ENCODE measurements at regions not wholly inside any gene's neighbourhood (a gene's known extent, or its start where the extent isn't known, plus 50 kb on each side); places are given as distances from the start of the nearest gene placed in this dataset.
A peak's percentile ranks its signal among the peaks of the same experiment; 100 is the strongest.

DNA sequence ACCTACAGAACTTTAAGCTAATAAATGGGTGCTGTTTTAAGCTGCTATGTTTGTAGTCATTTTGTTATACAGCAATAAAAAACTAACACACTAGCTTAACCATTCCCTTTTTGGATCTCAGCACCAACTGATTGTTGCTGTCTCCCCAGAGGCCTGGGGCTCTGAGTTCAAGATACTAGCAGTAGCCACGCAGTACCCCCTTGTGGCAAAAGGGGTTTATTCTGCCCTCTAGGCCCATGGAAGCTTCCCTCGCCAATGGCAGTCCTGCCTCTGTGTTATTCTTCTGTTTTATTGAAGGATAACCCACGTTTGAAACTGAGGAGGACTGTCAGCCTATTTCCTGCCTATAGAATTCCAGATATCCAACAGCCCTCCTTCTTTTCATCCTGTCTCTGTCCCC, 455.3 kb upstream of the ATP2B1 start:
- Histone ChIP-seq H3K4me3 (ENCODE audit: low read length) (no peak overlapping the region), H3F3A (ENCODE audit: control insufficient read depth, insufficient read depth) (no peaks in the 10 kb centered on the region), H3K27me3 (ENCODE audit: control insufficient read depth, low read length) (no peaks in the 10 kb centered on the region), H3K4me1 (ENCODE audit: control insufficient read depth, low read length) (no peaks in the 10 kb centered on the region), H3K4me2 (ENCODE audit: low read length) (no peak overlapping the region), H3K9me2 (replicated peaks; ENCODE audit: control insufficient read depth, low read length) (no peaks in the 10 kb centered on the region), H3K36me3 (ENCODE audit: control insufficient read depth, low read length) (no peaks in the 10 kb centered on the region), H3K27ac (ENCODE audit: low read depth, low read length) (no peak overlapping the region), H4K20me1 (ENCODE audit: control insufficient read depth, insufficient read depth, low read depth, low read length) (no peaks in the 10 kb centered on the region), H3K9me3 (ENCODE audit: control insufficient read depth, insufficient read depth, low read length) (no peaks in the 10 kb centered on the region; the same call in 1 of the 2 replicates), H3K79me2 (ENCODE audit: control insufficient read depth, low read length) (no peaks in the 10 kb centered on the region)
- TF ChIP-seq, protein P1, sequence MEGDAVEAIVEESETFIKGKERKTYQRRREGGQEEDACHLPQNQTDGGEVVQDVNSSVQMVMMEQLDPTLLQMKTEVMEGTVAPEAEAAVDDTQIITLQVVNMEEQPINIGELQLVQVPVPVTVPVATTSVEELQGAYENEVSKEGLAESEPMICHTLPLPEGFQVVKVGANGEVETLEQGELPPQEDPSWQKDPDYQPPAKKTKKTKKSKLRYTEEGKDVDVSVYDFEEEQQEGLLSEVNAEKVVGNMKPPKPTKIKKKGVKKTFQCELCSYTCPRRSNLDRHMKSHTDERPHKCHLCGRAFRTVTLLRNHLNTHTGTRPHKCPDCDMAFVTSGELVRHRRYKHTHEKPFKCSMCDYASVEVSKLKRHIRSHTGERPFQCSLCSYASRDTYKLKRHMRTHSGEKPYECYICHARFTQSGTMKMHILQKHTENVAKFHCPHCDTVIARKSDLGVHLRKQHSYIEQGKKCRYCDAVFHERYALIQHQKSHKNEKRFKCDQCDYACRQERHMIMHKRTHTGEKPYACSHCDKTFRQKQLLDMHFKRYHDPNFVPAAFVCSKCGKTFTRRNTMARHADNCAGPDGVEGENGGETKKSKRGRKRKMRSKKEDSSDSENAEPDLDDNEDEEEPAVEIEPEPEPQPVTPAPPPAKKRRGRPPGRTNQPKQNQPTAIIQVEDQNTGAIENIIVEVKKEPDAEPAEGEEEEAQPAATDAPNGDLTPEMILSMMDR (IDR thresholded peaks at IDR 0.05; ENCODE audit: low read depth, low read length, poor library complexity, severe bottlenecking): peak; percentile 19
- TF ChIP-seq EZH2phosphoT487 (IDR thresholded peaks at IDR 0.05; ENCODE audit: borderline replicate concordance, low read length): no peak

DNA sequence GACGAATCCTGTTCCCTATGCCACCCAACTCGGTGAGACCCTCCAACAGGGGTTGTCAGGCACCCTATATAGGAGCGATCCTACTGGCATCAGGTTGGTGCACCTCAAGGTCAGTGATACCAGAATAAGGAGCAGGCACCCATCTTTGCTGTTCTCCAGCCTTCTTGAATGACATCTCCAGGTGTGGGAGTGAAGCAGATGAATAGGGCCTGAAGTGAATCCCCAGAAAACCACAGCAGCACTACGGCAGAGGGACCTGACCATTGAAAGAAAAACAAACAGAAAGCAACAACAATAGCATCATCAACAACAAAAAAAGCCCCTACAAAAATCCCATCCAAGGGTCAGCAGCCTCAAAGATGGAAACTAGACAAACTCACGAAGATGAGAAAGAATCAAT, 445.2 kb upstream of the ATP2B1 start:
- Histone ChIP-seq H3K4me3 (ENCODE audit: low read length) (no peak overlapping the region), H3K27ac (ENCODE audit: low read depth, low read length) (no peak overlapping the region), H3K4me1 (ENCODE audit: control insufficient read depth, low read length) (no peaks in the 10 kb centered on the region), H3K79me2 (ENCODE audit: control insufficient read depth, low read length) (no peaks in the 10 kb centered on the region), H3K4me2 (ENCODE audit: low read length) (no peak overlapping the region), H3K9me2 (replicated peaks; ENCODE audit: control insufficient read depth, low read length) (no peaks in the 10 kb centered on the region), H3F3A (ENCODE audit: control insufficient read depth, insufficient read depth) (no peaks in the 10 kb centered on the region), H3K27me3 (ENCODE audit: control insufficient read depth, low read length) (no peaks in the 10 kb centered on the region), H3K36me3 (ENCODE audit: control insufficient read depth, low read length) (no peaks in the 10 kb centered on the region), H3K9me3 (ENCODE audit: control insufficient read depth, insufficient read depth, low read length) (no peaks in the 10 kb centered on the region), H4K20me1 (ENCODE audit: control insufficient read depth, insufficient read depth, low read depth, low read length) (no peaks in the 10 kb centered on the region)
- TF ChIP-seq, protein P1 (IDR thresholded peaks at IDR 0.05; ENCODE audit: low read depth, low read length, poor library complexity, severe bottlenecking): no peak
- TF ChIP-seq EZH2phosphoT487 (IDR thresholded peaks at IDR 0.05; ENCODE audit: borderline replicate concordance, low read length): no peak

DNA sequence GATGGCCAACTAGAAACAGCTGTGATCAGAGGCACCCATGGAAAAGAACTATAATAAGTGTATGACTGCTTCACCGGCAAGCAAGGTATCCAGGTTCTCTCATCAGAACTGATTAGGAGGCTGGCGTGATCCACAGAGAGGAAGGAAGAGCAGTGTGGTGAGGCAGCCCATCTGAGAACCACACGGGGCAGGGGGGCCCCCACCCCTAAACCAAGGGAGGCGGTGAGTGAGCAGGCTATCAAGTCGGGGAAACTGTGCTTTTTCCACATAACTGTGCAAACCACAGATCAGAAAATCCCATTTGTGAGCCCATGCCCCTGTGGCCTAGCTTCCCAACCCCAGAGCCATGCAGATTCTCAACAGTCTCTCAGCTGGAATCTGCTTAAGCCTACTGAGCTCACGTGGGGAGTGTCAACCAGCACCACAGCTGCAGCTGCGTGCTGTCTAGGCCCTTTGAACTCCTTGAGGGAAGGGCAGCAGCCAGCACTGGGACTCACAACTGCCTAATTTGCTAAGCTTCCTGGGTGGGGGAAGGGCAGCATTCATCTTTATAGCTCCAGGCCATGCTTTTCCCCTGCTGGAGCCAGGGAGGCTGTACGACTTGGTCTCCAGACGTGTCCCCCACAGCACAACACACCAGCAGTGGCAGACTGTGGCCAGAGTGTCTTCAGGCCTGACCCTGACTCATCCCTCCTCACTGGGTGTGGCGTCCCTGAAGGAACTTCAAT, 444.4 kb upstream of the ATP2B1 start:
- no peaks in the 10 kb centered on the region for H4K20me1 ChIP-seq (ENCODE audit: control insufficient read depth, insufficient read depth, low read depth, low read length)
- no peak overlapping the region for H3K4me3 ChIP-seq (ENCODE audit: low read length)
- H3K4me1 ChIP-seq (ENCODE audit: control insufficient read depth, low read length): no peaks in the 10 kb centered on the region
- no peaks in the 10 kb centered on the region for H3K27me3 ChIP-seq (ENCODE audit: control insufficient read depth, low read length)
- H3K9me3 ChIP-seq (ENCODE audit: control insufficient read depth, insufficient read depth, low read length): no peaks in the 10 kb centered on the region
- H3F3A ChIP-seq (ENCODE audit: control insufficient read depth, insufficient read depth): no peaks in the 10 kb centered on the region
- no peaks in the 10 kb centered on the region for H3K36me3 ChIP-seq (ENCODE audit: control insufficient read depth, low read length)
- H3K4me2 ChIP-seq (ENCODE audit: low read length): no peak overlapping the region
- H3K27ac ChIP-seq (ENCODE audit: low read depth, low read length): no peak overlapping the region
- no peaks in the 10 kb centered on the region for H3K79me2 ChIP-seq (ENCODE audit: control insufficient read depth, low read length)
- no peaks in the 10 kb centered on the region for H3K9me2 ChIP-seq (replicated peaks; ENCODE audit: control insufficient read depth, low read length)
- TF ChIP-seq, protein P1 (IDR thresholded peaks at IDR 0.05; ENCODE audit: low read depth, low read length, poor library complexity, severe bottlenecking): no peak
- TF ChIP-seq EZH2phosphoT487 (IDR thresholded peaks at IDR 0.05; ENCODE audit: borderline replicate concordance, low read length): no peak
